Astrocyte (in vitro differentiated cells and primary cell): ENCODE measurements at regions not wholly inside any gene's neighbourhood (a gene's known extent, or its start where the extent isn't known, plus 50 kb on each side); places are given as distances from the start of the nearest gene placed in this dataset.
"Not testable (repeated sequence)": the region's sequence is repeated elsewhere in the genome, so short reads cannot be mapped to it uniquely, and the experiment has no call there.

ENCODE experiments used
- CTCF ChIP-seq: IDR thresholded peaks from 2 replicates; pipeline ENCODE4 v1.5.1; 2011; ENCODE audit warnings: low read depth, mild to moderate bottlenecking, inconsistent platforms, low read length, moderate library complexity; ENCODE audit not compliant: insufficient read depth
- EZH2 ChIP-seq: IDR thresholded peaks from 2 replicates; pipeline ENCODE4 v1.6.1; 2012; ENCODE audit warnings: mild to moderate bottlenecking, low read length, inconsistent platforms; ENCODE audit not compliant: insufficient read depth

GRCh38 chr16:34095006-34095405 is 635.6 kb downstream of the TP53TG3F start:
- TF ChIP-seq EZH2, CTCF: not testable (repeated sequence)
